GM18520 (cell line): ENCODE measurements at regions not wholly inside any gene's neighbourhood (a gene's known extent, or its start where the extent isn't known, plus 50 kb on each side); places are given as distances from the start of the nearest gene placed in this dataset.
"Not testable (repeated sequence)": the region's sequence is repeated elsewhere in the genome, so short reads cannot be mapped to it uniquely, and the experiment has no call there.

Experiments
- ATAC-seq: cut with Tn5 transposase; IDR thresholded peaks from one replicate; pipeline ENCODE4 v1.9.1; 2021; ENCODE audit not compliant: unreplicated experiment

DNA sequence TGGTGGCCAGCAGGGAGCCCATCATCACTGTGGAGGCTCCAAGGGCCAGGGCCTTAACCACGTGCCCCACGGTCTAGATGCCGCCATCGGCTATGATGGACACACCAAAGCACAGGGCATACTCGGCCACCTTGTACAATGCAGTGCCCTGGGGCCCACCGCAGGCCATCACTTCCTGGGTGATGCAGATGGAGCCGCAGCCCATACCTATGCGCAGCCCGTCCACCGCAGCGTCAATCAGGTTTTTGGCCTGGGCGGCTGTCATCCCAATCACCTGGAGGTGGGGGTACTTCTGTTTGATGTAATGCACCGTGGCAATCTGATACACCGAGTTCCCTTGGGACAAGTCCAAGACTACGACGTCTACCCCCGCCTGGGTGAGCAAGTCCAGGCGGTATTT lies 153.3 kb upstream of the ZSWIM2 start:
- ATAC-seq, result no peak

DNA sequence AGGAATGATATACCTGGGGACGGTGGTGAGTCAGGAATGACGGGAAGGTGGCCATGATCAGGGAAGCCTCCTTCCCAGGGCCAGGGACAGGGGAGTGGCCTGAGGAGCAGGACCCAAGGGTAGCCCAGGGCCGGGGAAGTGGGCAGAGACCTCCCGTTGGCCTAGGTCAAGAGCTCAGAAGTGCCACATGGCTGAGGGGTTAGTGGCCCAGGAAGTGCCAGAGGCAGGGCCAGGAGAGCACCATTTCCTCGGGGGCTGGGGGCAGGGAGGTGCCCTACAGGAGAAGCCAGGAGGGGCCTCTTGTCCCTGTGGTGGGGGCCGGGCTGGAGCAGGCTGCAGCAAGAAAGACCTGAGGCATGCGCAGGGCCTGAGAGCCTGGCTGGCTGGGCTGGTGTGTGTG lies 152.3 kb upstream of the ZSWIM2 start:
- no peak for ATAC-seq

DNA sequence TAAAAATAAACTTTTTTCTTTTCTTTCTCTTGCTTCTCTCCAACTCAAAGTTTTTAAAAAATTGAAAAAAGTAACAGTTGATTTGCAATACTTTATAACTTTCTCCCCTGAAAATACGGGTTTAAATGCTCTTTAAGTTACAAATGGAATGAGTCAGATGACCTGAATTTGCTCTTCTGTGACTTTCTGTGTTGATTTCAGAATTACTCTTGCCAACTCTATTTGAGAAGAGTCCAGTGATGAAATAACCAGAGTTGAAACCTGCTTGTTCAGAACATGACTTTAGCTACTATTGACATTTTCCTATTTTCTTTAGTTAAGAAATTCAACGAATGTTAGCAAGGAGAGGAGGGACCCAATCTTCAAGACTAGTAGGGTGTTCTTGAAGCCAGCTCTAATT lies 146.1 kb upstream of the ZSWIM2 start:
- ATAC-seq, result peak; percentile 46

DNA sequence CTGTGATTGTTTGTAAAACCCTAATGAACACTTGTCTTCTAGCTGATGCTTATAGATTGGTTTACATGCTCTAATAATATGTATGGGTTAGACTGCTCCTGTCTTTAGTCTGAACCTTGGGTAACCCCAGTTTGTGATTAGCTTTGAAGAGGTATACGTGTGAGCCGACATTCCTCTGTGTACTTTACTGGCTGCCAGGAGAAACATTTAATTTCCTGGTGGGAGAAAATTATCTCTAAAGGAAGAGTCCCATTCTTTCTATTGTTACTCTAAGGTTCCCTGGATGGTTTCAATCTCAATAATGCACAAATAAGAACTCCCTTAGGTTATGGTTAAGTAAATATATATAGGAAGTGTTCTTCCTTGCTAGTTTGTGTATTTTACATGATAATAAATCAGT lies 143.6 kb upstream of the ZSWIM2 start:
- ATAC-seq, result no peak

DNA sequence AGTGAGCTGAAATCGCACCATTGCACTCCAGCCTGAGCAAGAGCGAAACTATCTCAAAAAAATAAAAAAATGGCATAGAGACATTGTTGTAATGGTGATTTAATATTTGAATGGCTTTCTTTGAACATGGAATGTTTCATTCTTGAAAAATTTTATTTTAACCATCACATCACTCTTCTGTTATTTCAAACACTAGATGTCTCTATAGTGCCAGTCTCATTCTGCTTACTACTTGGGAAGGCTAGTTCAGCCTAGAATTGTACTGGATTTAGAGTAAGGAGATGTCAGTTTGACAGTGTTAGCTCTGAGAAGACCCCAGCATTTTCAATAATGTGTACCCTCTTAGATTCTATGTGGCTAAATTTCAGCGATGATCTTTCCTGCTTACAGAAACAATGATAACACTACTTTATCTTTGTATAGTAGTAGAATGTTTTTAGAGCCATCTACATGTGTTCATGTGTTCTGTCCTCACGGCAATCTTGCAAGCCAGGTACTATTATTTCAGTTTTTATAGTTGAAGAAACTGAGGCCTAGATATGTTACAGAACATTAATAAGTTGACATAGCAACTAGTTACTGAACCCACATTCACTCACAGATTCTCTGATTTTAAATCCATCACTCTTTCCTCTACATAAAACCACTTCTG lies 142.9 kb upstream of the ZSWIM2 start:
- ATAC-seq, result no peak

DNA sequence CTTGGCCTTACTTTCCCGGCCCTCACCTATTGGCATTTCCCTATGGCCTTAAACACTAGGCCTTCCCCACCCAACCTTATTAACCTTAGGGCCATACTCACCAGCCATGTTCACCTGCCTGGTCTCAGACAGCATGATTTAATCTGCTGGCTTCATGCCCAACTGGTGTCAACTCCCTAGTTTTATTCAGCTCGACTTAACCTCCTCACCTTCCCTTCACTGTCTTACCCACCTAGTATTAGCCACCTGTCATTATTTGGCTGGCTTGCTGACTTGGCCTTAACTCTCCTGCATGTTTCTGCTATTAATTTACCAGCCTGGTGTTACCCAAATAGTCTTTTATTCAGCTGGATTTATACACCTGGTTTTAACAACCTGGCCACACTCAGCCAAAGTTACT lies 136.0 kb upstream of the ZSWIM2 start:
- ATAC-seq, result no peak

DNA sequence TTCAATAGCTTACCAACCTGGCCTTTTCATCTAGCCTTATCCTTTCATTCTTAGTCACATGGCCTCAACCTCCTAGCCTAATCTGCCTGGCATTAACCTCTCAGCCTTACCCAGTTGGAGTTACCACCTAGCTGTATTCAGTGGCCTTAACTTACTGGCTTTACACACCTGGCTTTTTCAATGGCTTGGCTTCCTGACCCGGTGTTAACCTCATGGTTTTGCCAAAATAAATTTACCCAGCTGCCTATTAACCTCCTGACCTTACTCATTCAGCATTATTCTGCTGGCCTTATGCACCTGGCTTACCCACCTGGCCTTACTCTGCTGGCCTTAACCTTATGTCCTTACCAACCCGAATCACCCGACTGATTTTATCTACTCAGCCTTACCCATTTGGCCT lies 135.5 kb upstream of the ZSWIM2 start:
- ATAC-seq, result no peak

DNA sequence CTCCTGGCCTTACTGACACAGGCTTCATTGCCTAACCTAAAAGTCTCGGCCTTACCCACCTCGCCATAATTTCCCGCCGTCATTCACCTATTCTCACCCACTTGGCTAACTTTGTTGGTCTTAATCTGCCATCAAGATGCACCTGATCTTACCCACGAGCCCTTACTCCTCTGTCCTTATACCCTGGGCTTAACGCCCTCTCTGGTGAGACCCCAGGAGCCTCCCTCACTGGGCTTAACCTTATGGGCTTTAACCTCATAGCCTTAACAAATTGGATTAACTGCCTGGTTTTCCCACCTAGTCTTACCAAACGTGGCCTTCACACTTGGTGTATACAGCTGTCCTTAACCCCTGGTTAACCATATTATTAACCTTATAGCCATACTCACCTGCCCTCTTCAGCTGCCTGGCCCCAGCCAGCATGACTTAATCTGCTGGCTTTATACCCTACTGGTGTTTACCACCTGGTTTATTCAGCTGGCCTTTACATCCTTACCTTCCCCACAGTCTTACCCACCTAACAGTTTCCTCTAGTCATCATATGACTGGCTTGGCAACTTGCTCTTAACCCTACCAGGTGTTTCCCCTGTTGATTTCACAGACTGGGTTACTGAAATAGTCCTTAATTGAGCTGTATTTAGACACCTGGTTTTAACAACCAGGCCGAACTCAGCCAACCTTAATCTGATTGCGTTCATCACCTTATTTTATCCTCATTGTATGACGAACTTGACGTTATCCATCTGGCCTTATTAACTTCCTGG lies 132.0 kb upstream of the ZSWIM2 start:
- no peak for ATAC-seq

DNA sequence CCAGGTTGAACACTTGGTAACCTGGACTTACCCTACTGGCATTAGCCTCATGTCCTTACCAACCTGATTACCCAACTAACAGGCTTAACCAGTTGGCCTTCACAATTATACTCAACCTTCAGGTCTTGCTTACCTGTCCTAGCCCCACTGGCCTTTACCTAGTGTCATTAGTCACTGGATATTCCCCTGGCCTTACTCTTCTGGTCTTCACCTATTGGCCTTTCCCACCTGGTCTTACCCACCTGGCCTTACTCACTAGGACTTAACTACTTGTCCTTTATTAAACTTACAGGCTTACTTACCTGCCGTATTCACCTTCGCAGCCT lies 131.1 kb upstream of the ZSWIM2 start:
- ATAC-seq, result no peak

DNA sequence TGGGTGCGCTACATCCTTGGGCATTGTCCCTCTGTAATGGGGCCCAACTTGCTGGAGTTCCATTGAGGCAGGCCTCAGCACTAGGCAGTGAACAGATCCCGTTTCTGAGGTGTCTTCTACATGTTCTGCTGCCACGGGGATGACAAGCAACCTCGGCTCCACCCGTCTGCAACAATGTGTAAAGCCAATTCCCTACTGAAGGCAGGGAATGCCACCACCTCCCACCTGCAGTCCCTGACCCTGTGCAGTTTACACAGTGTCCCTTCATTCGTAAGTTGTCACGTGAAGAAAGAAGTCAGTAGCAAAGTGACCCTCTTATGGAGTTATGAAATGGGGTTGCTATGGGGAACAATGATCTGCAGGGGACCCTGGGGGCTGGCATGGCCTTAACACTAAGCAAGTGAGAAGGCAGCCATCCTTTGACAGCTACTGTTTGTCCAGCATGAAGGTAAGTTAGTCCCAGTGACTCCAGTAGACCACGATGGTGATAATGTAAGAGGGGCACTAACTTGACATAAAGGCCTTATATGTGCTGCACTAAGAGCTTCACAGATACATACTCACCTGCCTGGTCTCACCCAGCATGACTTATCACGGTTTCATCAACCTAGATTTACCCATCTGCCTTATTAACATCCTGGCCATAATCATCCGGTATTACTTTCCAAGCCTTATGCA lies 130.6 kb upstream of the ZSWIM2 start:
- ATAC-seq, result no peak

DNA sequence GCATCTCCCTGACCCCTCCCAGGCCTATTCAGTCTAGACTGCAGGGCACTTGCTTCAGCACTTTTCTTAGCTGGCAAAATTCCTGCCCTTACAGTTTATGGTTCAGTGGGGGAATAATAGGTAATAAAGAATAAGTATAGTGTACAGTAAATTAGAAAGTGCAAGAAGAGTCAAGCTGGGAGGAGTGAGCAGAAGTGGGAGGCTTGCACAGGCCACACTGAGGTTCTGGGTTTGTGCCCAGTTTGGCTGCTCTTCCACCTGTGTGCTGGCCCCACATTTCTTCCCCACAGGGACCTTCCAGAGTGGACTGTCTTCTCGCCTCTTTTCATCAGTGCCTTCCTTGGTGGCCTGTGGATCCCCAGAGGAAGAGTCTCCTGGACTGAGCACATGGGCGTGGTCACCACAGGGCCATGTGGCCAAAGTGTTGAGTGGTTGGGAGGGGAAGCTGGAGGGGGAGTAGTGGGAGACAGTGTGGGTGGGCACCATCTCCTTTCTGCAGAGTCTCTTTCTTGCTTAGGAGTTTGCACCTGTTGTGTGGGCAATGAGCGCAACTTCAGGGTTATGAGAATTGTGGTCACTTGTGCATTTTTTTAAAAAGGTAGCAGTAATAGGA lies 128.6 kb upstream of the ZSWIM2 start:
- peak; percentile 50 for ATAC-seq

DNA sequence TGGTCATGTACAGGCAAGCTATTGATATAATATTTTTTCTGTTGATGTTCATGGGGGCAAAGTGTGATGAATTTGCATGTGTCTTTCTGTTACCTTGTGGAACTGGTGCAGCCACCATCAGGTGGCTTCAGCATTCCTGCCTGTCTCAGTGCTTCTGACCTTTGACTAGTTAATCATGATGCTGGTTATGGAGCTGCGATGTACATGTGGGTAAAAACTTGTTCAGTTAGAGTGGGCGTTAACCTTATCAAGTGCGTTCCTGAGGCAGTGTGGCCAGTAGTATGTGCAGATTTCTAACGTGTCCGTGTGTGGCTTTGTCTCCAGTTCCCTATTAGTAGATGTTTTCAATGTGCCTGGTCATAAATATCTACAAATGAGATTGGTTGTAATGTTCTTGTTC lies 127.4 kb upstream of the ZSWIM2 start:
- ATAC-seq, result no peak

DNA sequence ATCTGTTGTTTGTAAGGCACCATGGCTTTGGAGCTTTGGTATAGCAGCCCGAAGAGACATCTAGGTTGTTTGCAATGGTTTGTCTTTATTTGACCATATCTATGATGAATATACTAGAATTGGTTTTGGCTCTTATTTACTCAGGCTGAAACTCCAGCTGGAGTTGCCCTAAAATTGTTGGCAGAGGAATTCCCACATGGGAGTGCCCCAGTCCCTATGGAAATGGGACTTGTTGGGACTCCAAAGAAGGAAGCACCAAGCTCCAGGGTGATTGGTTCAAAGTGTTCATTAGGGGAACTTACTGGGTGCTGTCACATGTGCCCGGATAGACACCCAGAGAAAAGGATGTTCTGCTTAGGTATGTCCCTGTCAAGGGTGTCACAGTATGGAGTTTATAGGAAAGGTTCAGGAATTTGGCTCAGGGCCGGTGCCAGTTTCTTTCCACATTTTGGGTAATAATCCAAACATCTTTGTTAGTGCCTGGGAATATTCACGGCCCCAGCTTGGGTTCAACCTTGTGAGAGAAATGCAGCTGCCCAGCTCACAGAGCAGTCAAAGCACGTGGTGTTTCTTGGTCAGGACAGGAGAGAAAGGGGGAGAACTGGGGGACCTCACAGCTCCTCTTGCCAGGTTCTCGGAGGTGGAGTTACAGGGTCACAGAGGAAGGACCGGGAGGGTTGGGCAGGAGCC lies 123.5 kb upstream of the ZSWIM2 start:
- no peak for ATAC-seq

DNA sequence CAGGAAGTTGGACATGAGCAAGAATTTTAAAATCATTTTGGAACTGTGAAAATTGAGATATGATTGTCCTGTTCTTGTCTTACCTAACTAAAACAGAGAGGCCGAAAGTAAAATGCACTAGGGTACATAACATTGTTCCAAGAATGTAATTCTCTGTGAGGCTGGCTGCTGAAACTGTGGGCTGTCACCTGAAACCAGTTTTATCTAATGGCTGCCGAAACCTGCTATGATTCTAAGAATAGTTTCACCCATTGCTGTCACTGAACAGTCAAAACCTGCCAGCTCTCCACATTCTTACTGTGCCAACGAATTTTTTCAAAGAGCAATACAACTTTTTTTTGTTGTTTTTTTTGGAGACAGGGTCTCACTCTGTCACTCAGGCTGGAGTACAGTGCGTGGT lies 119.3 kb upstream of the ZSWIM2 start:
- ATAC-seq, result peak; percentile 68

DNA sequence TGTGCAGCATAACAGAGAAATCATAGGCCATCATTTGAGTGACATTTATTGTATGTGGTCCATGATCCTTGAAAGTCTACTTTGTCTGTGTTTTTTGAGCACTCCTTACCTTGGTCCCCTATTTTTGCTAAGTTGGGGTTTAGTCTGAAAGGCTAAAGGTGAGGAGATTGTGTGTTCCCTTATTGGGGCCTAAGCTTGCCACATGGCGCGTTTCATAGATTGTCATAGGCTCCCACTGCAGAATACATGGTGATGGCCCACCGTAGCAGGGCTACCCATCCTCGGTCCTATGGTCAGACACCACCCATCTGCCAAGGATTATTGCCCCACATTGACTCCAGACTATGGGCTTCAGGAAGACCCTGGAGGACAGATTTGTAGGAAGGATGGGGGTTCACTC lies 117.0 kb upstream of the ZSWIM2 start:
- no peak for ATAC-seq

DNA sequence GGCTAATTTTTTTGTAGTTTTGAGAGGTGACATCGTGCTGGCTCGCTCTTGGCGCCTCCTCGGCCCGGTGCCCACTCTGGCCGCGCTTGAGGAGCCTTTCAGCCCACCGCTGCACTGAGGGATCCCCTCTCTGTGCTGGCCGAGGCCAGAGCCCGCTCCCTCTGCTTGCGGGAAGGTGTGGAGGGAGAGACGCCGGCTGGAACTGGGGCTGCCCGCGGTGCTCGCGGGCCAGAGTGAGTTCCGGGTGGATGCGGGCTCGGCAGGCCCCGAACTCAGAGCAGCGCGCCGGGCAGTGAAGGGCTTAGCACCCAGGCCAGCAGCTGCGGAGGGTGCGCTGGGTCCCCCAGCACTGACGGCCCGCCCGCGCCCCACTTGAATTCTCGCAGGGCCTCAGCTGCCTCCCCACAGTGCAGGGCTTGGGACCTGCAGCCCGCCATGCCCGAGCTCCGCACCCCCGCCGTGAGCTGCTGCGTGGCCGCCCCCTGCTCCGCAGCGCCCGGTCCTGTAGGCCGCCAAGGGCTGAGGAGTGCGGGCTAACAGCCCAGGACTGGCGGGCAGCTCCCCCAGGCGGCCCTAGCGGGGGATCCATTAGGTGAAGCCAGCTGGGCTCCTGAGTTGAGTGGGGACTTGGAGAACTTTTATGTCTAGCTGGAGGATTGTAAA lies 113.2 kb upstream of the ZSWIM2 start:
- ATAC-seq, result no peak

DNA sequence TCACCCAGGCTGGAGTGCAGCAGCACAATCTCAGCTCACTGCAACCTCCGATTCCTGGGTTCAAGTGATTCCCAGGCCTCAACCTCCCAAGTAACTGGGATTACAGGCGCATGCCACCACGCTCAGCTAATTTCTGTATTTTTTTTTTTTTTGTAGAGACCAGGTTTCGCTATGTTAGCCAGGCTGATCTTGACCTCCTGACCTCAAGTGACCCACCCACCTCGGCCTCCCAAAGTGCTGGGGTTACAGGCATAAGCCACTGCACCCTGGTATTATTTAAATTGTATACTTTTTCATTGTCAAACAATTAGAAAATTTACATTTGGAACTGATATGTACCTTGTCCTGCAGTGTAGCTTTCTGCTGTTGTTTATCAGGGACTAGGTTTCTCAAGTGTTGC lies 111.3 kb upstream of the ZSWIM2 start:
- ATAC-seq, result not testable (repeated sequence)

DNA sequence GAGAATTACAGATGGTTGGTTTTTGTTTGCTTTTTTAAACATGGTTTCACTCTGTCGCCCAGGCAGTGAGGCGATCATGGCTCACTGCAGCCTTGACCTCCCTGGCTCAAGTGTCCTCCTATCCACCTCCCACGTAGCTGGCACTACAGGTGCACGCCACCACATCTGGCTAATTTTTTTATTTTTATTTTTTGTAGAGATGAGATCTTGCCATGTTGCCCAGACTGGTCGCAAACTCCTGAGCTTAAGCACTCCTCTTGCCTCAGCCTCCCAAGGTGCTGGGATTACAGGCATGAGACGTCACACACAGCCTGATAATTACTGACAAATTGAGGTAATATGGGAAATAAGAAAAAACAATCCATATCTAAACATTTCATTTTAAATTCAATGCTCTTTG lies 110.5 kb upstream of the ZSWIM2 start:
- ATAC-seq, result no peak

DNA sequence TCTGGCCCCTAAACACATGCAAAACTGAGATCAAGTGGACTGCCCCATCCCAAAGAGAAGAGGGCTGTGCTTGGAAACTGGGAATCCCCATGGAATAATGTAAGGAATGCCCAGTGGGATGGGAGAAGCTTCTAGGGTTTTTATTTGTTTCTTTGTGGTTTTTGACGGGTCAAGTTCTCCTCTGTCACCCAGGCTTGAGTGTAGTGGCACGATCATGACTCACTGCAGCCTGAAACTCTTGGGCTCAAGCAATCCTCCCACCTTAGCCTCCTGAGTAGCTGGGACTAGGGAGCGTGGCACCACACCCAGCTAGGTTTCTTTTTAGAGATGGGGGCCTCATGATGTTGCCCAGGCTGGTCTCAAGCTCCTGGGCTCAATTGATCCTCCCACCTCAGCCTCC lies 101.7 kb upstream of the ZSWIM2 start:
- ATAC-seq, result no peak

DNA sequence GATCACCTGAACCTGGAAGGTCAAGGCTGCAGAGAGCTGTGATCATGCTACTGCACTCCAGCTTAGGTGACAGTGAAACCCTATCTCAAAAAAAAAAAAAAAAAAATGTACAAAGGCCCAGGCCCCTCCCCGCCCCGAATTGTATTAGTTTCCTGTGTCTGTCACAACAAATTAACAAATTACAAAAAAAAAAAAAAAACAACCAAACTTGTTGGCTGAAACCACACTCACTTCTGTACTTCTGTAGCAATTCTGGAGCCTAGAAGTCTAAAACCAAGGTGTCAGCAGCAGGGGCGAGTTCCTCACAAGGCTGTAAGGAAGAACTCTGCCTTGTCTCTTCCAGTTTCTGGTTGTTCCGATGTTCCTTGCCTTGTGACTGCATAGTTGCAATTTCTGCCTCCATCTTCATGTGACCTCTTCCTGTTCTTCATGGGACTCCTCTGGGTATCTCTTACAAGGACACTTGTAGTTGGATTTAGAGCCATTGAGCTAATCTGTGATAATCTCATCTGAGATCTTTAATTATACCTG lies 100.8 kb upstream of the ZSWIM2 start:
- no peak for ATAC-seq

DNA sequence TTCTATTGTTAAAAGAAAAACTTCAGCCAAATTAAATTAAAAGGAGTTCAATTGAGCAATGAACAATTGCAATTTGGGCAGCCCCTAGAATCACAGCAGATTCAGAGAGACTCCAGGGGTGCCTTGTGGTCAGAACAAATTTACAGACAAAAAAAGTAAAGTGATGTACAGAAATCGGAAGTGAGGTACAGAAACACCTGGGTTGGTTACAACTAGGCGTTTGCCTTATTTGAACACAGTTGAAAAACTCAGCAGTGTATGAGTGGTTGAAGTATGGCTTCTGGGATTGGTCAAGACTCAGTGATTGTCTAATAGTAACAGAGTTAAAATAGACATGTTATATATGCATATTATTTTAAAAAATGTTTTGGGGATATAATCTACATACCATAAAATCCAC lies 98.5 kb upstream of the ZSWIM2 start:
- ATAC-seq, result no peak
